HEK293 (cell line): ENCODE measurements at regions not wholly inside any gene's neighbourhood (a gene's known extent, or its start where the extent isn't known, plus 50 kb on each side); places are given as distances from the start of the nearest gene placed in this dataset.

ENCODE experiments used
- CTCF ChIA-PET: fragments of 350-600 bp; formaldehyde crosslinking; extraction: SDS; loops from one replicate; lab custom pipeline; 2021; ENCODE audit warnings: antibody characterized with exemption; lab: Yijun Ruan, JAX
- POLR2A ChIA-PET: fragments of 300-600 bp; formaldehyde crosslinking; extraction: SDS; loops from one replicate; lab custom pipeline; 2020; ENCODE audit warnings: antibody characterized with exemption, inconsistent platforms; lab: Yijun Ruan, JAX
- H3K27ac ChIP-seq: fragments of 200-500 bp; sonication (Bioruptor generic); 2 replicates; pipeline ENCODE4 v1.5.1; 2014; ENCODE audit warnings: low read depth, low read length, control low read depth, inconsistent platforms; ENCODE audit errors: extremely low read depth
- H3K36me3 ChIP-seq, 2 experiments: fragments of 200-500 bp in 1 of 2; sonication (Bioruptor generic) in 1 of 2; 1 replicate in 1 of 2; 2 replicates in 1 of 2; pipeline ENCODE4 v1.5.1; 2014 to 2017; ENCODE audit warnings: inconsistent platforms in 2 of 2, low read length in 2 of 2; ENCODE audit not compliant: control insufficient read depth in 2 of 2, insufficient read depth in 1 of 2
- H3K4me1 ChIP-seq: fragments of 200-500 bp; sonication (Bioruptor generic); 2 replicates; pipeline ENCODE4 v1.5.1; 2014; ENCODE audit warnings: mild to moderate bottlenecking, low read length, inconsistent platforms; ENCODE audit not compliant: control insufficient read depth, insufficient read depth
- H3K4me3 ChIP-seq: 2 replicates; pipeline ENCODE4 v1.5.1; 2011; ENCODE audit warnings: low read depth, mild to moderate bottlenecking, control low read depth, low read length, moderate library complexity
- H3K9me3 ChIP-seq: fragments of 200-500 bp; sonication (Bioruptor generic); 2 replicates; pipeline ENCODE4 v1.5.1; 2014; ENCODE audit warnings: low read depth, low read length, inconsistent platforms; ENCODE audit not compliant: control insufficient read depth, insufficient read depth
- FEZF1 ChIP-seq: fragments of 450-650 bp; formaldehyde crosslinking; IDR thresholded peaks from 2 replicates; pipeline ENCODE4 v1.5.1; 2016; ENCODE audit warnings: missing biosample characterization, missing genetic modification characterization
- GLIS2 ChIP-seq: fragments of 450-650 bp; formaldehyde crosslinking; IDR thresholded peaks from 2 replicates; pipeline ENCODE4 v1.5.1; 2016; ENCODE audit warnings: missing biosample characterization, missing genetic modification characterization
- IKZF3 ChIP-seq: fragments of 450-650 bp; IDR thresholded peaks from 2 replicates; pipeline ENCODE4 v1.5.0; 2018; ENCODE audit warnings: missing biosample characterization, mild to moderate bottlenecking, missing genetic modification characterization, moderate library complexity
- SP3 ChIP-seq: fragments of 450-650 bp; formaldehyde crosslinking; IDR thresholded peaks from 2 replicates; pipeline ENCODE4 v1.5.1; 2016; ENCODE audit warnings: missing biosample characterization, missing genetic modification characterization
- SP7 ChIP-seq: fragments of 450-650 bp; formaldehyde crosslinking; IDR thresholded peaks from 2 replicates; pipeline ENCODE4 v1.5.1; 2016; ENCODE audit warnings: missing biosample characterization, missing genetic modification characterization
- ZBTB21 ChIP-seq: fragments of 450-650 bp; formaldehyde crosslinking; IDR thresholded peaks from 2 replicates; pipeline ENCODE4 v1.5.1; 2017; ENCODE audit warnings: missing biosample characterization, missing genetic modification characterization
- ZNF114 ChIP-seq: fragments of 450-650 bp; formaldehyde crosslinking; IDR thresholded peaks from 2 replicates; pipeline ENCODE4 v1.5.0; 2017; ENCODE audit warnings: missing biosample characterization, missing genetic modification characterization
- ZNF2 ChIP-seq: fragments of 450-650 bp; formaldehyde crosslinking; IDR thresholded peaks from 2 replicates; pipeline ENCODE4 v1.5.1; 2016; ENCODE audit warnings: missing biosample characterization, missing genetic modification characterization
- ZNF223 ChIP-seq: fragments of 450-650 bp; formaldehyde crosslinking; IDR thresholded peaks from 2 replicates; pipeline ENCODE4 v1.5.1; 2016; ENCODE audit warnings: missing biosample characterization, missing genetic modification characterization
- ZNF266 ChIP-seq: fragments of 450-650 bp; formaldehyde crosslinking; IDR thresholded peaks from 2 replicates; pipeline ENCODE4 v1.5.1; 2016; ENCODE audit warnings: missing biosample characterization, missing genetic modification characterization, low read depth
- ZNF350 ChIP-seq: fragments of 450-650 bp; formaldehyde crosslinking; IDR thresholded peaks from 2 replicates; pipeline ENCODE4 v1.5.0; 2017; ENCODE audit warnings: missing biosample characterization, mild to moderate bottlenecking, missing genetic modification characterization
- ZNF776 ChIP-seq: fragments of 450-650 bp; formaldehyde crosslinking; IDR thresholded peaks from 2 replicates; pipeline ENCODE4 v1.5.0; 2017; ENCODE audit warnings: missing biosample characterization, missing genetic modification characterization, borderline replicate concordance
- ZNF777 ChIP-seq: fragments of 450-650 bp; formaldehyde crosslinking; IDR thresholded peaks from 2 replicates; pipeline ENCODE4 v1.5.1; 2017; ENCODE audit warnings: missing biosample characterization, missing genetic modification characterization, borderline replicate concordance
- ZNF830 ChIP-seq: fragments of 450-650 bp; IDR thresholded peaks from 2 replicates; pipeline ENCODE4 v1.5.0; 2018; ENCODE audit warnings: missing biosample characterization, missing genetic modification characterization, low read depth, mild to moderate bottlenecking, moderate library complexity
- TF ChIP-seq, protein P1 (sequence below): fragments of 450-650 bp; formaldehyde crosslinking; IDR thresholded peaks from 2 replicates; pipeline ENCODE4 v1.5.1; 2016; ENCODE audit warnings: missing biosample characterization, missing genetic modification characterization
- TF ChIP-seq, protein P2 (sequence below): fragments of 450-650 bp; formaldehyde crosslinking; conservative IDR thresholded peaks from 2 replicates; pipeline ENCODE4 v1.5.1; 2016; ENCODE audit warnings: low read depth, missing biosample characterization, missing genetic modification characterization
- TF ChIP-seq, protein P3 (sequence below): sonication (generic); formaldehyde crosslinking; IDR thresholded peaks from 2 replicates; pipeline ENCODE4 v1.8.1; 2022; ENCODE audit warnings: mild to moderate bottlenecking, moderate library complexity, missing genetic modification reagents

DNA sequence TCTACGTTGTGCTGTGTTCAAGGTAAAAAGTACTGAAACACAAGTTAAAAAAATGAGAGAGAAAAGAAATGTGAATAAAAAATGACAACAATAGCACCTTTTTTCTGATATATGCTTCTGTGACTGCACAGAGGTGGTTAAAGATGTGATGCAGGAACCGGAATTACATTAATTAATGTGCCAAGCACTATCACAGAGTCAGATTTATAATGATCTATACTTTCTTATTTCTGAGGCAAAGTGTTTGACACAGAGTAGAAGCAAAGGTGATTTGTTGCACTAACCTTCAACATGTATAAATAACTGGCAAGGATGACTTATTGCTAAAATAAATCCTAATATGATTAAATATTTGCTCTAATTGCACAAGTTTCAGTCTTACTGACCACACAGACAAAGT, 654.6 kb upstream of the SLITRK1 start (continued):
- TF ChIP-seq, protein P1, sequence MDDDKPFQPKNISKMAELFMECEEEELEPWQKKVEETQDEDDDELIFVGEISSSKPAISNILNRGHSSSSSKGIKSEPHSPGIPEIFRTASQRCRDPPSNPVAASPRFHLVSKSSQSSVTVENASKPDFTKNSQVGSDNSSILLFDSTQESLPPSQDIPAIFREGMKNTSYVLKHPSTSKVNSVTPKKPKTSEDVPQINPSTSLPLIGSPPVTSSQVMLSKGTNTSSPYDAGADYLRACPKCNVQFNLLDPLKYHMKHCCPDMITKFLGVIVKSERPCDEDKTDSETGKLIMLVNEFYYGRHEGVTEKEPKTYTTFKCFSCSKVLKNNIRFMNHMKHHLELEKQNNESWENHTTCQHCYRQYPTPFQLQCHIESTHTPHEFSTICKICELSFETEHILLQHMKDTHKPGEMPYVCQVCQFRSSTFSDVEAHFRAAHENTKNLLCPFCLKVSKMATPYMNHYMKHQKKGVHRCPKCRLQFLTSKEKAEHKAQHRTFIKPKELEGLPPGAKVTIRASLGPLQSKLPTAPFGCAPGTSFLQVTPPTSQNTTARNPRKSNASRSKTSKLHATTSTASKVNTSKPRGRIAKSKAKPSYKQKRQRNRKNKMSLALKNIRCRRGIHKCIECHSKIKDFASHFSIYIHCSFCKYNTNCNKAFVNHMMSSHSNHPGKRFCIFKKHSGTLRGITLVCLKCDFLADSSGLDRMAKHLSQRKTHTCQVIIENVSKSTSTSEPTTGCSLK (tag by site-specific recombination) = no peak
- TF ChIP-seq ZNF777 (tag by site-specific recombination) (no peak), ZBTB21 (tag by site-specific recombination) (no peak), SP3 (no peak), ZNF2 (no peak), ZNF830 (tag by site-specific recombination) (no peak), ZNF114 (tag by site-specific recombination) (no peak), ZNF350 (tag by site-specific recombination) (no peak), ZNF776 (tag by site-specific recombination) (no peak), IKZF3 (tag by site-specific recombination) (no peak), ZNF266 (tag by site-specific recombination) (no peak)
- TF ChIP-seq, protein P2, sequence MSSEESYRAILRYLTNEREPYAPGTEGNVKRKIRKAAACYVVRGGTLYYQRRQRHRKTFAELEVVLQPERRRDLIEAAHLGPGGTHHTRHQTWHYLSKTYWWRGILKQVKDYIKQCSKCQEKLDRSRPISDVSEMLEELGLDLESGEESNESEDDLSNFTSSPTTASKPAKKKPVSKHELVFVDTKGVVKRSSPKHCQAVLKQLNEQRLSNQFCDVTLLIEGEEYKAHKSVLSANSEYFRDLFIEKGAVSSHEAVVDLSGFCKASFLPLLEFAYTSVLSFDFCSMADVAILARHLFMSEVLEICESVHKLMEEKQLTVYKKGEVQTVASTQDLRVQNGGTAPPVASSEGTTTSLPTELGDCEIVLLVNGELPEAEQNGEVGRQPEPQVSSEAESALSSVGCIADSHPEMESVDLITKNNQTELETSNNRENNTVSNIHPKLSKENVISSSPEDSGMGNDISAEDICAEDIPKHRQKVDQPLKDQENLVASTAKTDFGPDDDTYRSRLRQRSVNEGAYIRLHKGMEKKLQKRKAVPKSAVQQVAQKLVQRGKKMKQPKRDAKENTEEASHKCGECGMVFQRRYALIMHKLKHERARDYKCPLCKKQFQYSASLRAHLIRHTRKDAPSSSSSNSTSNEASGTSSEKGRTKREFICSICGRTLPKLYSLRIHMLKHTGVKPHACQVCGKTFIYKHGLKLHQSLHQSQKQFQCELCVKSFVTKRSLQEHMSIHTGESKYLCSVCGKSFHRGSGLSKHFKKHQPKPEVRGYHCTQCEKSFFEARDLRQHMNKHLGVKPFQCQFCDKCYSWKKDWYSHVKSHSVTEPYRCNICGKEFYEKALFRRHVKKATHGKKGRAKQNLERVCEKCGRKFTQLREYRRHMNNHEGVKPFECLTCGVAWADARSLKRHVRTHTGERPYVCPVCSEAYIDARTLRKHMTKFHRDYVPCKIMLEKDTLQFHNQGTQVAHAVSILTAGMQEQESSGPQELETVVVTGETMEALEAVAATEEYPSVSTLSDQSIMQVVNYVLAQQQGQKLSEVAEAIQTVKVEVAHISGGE = no peak

DNA sequence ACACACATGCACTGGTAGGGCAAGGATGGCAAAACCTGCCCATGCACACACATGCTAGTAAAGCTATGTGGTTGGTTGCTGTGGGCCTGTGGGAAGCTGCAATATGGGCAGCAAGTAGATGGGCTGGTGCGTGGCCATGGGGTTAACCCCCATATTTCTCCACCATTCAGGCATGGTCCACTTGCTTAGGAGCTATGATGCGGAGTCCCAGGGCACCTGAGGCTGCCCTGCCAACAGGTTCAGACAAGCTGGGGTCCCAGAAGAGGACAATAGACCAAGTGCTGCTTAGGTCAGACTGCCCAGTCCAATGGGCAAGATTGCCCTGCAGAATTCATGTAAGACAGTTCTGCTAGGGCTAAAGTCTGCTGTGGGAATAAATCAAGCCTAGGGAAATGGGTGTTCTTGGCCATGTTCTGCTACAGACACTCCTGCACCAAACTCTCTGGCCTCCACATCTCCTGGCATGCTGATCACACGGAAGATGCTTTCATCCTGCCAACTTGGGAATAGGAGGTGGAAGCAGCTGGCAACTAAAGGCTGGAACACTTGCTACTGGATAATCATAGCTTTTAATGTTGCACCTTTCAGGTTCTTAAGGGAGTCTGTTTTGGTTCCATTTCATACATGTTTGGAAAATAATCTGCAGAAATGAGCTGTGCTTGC, 646.3 kb upstream of the SLITRK1 start:
- no peaks in the 10 kb centered on the region for H3K4me1 ChIP-seq
- H3K36me3 ChIP-seq = no peaks in the 10 kb centered on the region
- H3K4me3 ChIP-seq = no peak overlapping the region
- ChIA-PET POLR2A (no interaction called here), CTCF (no interaction called here)
- no peaks in the 10 kb centered on the region for H3K9me3 ChIP-seq
- TF ChIP-seq FEZF1 (tag by site-specific recombination) = no peak
- TF ChIP-seq, protein P3, sequence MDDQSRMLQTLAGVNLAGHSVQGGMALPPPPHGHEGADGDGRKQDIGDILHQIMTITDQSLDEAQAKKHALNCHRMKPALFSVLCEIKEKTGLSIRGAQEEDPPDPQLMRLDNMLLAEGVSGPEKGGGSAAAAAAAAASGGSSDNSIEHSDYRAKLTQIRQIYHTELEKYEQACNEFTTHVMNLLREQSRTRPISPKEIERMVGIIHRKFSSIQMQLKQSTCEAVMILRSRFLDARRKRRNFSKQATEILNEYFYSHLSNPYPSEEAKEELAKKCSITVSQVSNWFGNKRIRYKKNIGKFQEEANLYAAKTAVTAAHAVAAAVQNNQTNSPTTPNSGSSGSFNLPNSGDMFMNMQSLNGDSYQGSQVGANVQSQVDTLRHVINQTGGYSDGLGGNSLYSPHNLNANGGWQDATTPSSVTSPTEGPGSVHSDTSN (CRISPR knock-in tag) = no peak
- no peak overlapping the region for H3K27ac ChIP-seq

DNA sequence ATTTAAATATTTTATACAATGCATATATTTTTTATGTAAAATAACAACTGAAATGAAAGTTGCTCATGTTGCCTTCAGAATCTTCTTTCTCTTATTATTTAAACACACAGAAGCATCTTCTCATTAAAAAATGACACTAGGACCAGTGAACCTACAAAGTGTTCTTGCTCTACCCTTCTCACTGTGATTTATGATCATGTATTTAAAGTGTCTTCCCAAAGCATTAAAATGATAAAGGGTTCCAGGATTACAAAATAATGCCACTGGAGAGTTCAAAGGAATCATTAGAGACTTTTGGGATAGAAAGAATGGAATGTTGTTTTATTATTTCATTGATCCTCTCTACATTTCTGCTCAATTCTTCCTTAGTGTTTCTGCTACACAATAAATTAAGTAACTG, 643.6 kb upstream of the SLITRK1 start:
- Histone ChIP-seq H3K9me3 (no peaks in the 10 kb centered on the region), H3K36me3 (no peaks in the 10 kb centered on the region), H3K4me3 (no peak overlapping the region), H3K27ac (no peak overlapping the region), H3K4me1 (no peaks in the 10 kb centered on the region)
- POLR2A ChIA-PET = no interaction called here
- TF ChIP-seq SP7 (tag by site-specific recombination) = no peak
- TF ChIP-seq GLIS2 (tag by site-specific recombination) = no peak
- TF ChIP-seq ZNF223 = no peak
- CTCF ChIA-PET = no interaction called here
